ENCODE measurements at regions not wholly inside any gene's neighbourhood (a gene's known extent, or its start where the extent isn't known, plus 50 kb on each side); places are given as distances from the start of the nearest gene placed in this dataset.

DNA sequence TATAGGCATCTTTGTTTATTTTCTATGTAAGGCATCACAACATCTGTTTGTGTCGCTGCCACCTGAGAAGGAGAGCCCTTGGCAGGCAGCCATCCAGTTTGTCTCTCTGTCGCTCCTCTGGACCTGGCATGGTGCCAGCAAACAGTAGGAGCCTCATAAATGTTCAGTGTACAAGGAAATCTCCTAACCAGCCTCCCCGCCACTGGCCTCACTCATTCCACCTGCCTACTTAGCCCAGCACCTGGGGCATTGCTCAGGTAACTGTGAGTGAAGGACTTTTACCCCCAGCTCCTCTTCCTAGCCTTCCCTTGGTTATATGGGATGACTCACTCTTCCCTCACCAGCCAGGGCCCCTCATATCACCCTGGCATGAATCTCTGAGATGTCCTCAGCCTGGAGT is 61.7 kb upstream of the NPTX2 start:
- no peak overlapping the region for H3K4me3 ChIP-seq (ENCODE audit: low read depth, low read length)
- DNase-seq (ENCODE audit: low read depth): no peak
- TF ChIP-seq, protein P1, sequence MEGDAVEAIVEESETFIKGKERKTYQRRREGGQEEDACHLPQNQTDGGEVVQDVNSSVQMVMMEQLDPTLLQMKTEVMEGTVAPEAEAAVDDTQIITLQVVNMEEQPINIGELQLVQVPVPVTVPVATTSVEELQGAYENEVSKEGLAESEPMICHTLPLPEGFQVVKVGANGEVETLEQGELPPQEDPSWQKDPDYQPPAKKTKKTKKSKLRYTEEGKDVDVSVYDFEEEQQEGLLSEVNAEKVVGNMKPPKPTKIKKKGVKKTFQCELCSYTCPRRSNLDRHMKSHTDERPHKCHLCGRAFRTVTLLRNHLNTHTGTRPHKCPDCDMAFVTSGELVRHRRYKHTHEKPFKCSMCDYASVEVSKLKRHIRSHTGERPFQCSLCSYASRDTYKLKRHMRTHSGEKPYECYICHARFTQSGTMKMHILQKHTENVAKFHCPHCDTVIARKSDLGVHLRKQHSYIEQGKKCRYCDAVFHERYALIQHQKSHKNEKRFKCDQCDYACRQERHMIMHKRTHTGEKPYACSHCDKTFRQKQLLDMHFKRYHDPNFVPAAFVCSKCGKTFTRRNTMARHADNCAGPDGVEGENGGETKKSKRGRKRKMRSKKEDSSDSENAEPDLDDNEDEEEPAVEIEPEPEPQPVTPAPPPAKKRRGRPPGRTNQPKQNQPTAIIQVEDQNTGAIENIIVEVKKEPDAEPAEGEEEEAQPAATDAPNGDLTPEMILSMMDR (conservative IDR thresholded peaks at IDR 0.05; ENCODE audit: low read depth, low read length): no peak

DNA sequence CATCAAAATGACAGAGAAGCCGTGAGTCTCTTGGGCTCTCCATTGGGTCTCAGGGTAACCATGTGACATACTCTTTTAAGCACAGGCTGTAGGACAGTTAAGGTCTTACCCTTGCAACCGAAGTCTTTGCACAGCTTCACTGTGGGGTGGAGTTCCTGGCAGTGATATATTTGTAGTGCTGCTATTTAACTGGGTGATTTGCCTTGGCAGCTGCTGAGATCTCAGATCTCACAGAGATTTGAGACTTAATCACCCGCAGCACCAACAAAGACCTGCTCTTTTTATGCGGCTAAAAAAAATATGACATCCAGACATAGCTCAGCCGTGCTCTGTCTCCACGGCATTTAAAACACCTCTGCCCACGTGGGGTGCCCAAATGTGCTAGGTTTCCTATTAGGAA is 63.4 kb upstream of the NPTX2 start:
- no peak overlapping the region for H3K4me3 ChIP-seq (ENCODE audit: low read depth, low read length)
- TF ChIP-seq, protein P1 (conservative IDR thresholded peaks at IDR 0.05; ENCODE audit: low read depth, low read length): no peak
- DNase-seq (ENCODE audit: low read depth): no peak

DNA sequence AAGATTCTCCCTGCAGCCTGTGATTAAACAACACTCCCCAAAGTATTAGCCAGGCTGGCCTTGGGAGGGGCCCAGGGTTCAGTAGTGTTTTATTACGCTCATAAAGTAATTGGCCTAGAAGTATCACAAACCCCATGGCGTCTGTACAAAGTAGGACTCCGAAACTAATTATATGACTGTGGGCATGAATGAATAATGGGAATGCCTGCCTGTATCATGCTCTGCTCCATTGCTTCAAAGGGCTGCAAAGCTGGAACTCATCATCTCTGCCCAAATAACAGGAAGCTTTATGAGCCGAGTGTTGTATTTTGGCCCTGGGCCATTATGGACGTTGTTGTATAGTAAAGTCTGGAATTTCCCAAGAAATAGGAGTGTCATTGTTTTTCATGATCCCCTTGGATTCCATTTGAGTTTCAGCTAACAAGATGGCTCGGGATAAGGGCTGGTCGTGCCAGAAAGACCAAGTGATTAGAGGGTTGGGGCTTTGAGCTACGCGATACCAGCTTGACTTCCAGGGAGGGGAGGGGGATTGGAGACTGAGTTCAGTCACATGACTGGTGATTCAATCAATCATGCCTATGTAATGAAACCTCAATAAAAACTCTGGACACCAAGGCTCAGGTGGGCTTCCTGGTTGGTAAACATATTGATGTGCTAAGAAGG is 65.3 kb upstream of the NPTX2 start:
- no peak for DNase-seq (ENCODE audit: low read depth)
- TF ChIP-seq, protein P1 (conservative IDR thresholded peaks at IDR 0.05; ENCODE audit: low read depth, low read length): no peak
- no peak overlapping the region for H3K4me3 ChIP-seq (ENCODE audit: low read depth, low read length)

DNA sequence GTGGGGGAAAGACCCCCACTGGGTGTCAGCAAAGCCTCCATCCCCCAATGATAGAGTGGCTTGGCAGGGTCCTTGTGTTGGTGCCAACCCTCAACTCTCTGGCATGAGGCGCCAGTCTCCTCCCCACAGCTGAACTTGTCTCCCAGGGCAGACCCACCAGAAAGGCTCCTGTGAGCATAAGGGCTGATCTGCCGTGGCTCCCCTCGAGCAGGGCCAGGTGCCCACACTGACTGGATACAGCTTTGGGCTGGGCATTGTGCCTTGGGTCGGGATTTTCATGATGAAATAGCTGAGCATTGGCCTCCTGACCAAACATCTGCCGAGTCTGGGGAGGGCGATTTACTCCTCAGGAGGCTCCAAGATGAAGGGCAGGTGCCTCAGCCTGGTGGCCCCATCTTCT is 68.1 kb upstream of the NPTX2 start:
- no peak for DNase-seq (ENCODE audit: low read depth)
- no peak overlapping the region for H3K4me3 ChIP-seq (ENCODE audit: low read depth, low read length)
- TF ChIP-seq, protein P1 (conservative IDR thresholded peaks at IDR 0.05; ENCODE audit: low read depth, low read length): no peak

DNA sequence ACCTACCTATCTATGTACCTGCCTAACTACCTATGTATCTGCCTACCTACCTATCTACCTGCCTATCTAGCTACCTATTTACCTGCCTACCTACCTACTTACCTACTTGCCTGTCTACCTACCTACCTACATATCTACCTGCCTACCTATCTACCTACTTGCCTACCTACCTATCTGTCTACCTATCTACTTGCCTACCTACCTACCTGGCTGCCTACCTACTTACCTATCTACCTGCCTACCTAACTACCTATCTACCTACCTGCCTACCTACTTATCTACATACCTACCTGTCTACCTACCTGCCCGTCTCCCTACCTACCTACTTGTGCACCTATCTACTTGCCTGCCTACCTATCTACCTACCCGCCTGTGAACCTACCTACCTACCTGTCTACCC is 68.7 kb upstream of the NPTX2 start:
- H3K4me3 ChIP-seq (ENCODE audit: low read depth, low read length): no peak overlapping the region
- TF ChIP-seq, protein P1 (conservative IDR thresholded peaks at IDR 0.05; ENCODE audit: low read depth, low read length): no peak
- no peak for DNase-seq (ENCODE audit: low read depth)

DNA sequence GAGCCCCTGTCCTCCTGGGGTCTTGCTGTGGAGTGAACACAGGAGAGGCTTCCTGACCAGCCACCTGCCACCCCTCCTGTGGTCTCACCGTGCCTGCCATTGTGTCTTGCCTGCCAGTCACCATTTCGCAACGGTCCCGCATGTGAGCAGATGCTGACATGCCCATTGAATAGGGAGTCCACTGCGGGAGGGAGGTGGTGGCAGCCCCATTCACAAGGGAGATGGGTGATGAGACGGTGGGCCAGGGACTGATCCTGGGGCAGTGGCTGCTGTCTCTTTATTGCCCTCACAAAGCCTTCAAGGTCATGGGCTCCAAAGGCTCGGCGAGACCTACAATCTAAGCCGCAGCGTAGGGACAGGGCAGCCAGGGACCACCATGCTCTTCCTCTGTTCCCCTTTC is 76.0 kb upstream of the NPTX2 start:
- no peak for DNase-seq (ENCODE audit: low read depth)
- H3K4me3 ChIP-seq (ENCODE audit: low read depth, low read length): no peak overlapping the region
- TF ChIP-seq, protein P1 (conservative IDR thresholded peaks at IDR 0.05; ENCODE audit: low read depth, low read length): no peak

DNA sequence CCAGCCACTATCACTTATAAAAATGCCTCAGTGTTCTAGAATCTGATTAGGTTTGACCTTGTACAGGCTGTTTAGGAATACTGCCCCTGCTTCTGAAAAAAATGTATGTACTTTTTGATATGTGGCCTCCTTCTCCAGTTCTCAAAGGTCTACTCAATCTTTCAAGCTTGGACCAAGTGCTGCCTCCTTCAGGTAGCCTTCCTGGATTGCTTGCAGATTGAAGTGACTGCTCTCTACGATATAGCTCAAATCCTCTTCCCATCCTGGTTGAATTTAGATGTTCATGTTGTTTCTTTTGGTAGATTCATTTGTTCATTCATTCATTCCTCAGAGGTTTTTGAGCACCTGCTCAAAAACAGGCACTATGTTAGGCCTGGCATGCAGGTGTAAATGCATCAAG is 77.2 kb upstream of the NPTX2 start:
- DNase-seq (ENCODE audit: low read depth): no peak
- no peak overlapping the region for H3K4me3 ChIP-seq (ENCODE audit: low read depth, low read length)
- TF ChIP-seq, protein P1 (conservative IDR thresholded peaks at IDR 0.05; ENCODE audit: low read depth, low read length): no peak

Data from epithelial cell of proximal tubule (primary cell).